ENCODE measurements at regions not wholly inside any gene's neighbourhood (a gene's known extent, or its start where the extent isn't known, plus 50 kb on each side); places are given as distances from the start of the nearest gene placed in this dataset.

DNA sequence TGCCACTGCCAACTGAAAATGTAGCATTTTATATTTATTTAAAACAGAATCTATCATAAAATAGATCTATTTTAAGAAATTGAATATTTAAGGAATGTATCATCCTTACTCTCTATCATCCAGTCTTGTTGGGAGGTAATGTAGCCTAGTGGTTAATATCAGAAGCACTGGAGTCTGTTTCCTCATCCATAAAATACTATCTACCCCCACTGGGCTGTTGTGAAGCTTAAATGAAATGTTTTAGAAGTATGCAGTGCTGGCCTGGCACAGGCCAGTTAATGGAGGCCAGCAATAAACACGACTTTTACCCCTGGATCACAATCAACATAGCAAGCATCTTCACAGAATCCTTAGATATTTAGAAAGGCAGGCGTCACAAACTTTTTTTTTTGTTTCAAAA, 188.0 kb downstream of the CAND1 start:
- H3K4me1 ChIP-seq: peaks cover 11% of the 10 kb centered on the region
- H3K27ac ChIP-seq: no peak overlapping the region
- no peaks in the 10 kb centered on the region for H3K9me3 ChIP-seq
- TF ChIP-seq POLR2AphosphoS5 (IDR thresholded peaks at IDR 0.05; ENCODE audit: insufficient read depth in 1 of 2, low read depth in 1 of 2): no peak
- no peak for TF ChIP-seq POLR2A (IDR thresholded peaks at IDR 0.05)
- TF ChIP-seq, protein P1, sequence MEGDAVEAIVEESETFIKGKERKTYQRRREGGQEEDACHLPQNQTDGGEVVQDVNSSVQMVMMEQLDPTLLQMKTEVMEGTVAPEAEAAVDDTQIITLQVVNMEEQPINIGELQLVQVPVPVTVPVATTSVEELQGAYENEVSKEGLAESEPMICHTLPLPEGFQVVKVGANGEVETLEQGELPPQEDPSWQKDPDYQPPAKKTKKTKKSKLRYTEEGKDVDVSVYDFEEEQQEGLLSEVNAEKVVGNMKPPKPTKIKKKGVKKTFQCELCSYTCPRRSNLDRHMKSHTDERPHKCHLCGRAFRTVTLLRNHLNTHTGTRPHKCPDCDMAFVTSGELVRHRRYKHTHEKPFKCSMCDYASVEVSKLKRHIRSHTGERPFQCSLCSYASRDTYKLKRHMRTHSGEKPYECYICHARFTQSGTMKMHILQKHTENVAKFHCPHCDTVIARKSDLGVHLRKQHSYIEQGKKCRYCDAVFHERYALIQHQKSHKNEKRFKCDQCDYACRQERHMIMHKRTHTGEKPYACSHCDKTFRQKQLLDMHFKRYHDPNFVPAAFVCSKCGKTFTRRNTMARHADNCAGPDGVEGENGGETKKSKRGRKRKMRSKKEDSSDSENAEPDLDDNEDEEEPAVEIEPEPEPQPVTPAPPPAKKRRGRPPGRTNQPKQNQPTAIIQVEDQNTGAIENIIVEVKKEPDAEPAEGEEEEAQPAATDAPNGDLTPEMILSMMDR (IDR thresholded peaks at IDR 0.05): no peak
- no peaks in the 10 kb centered on the region for H3K27me3 ChIP-seq
- intact Hi-C loops (cut with DNase I): no loop called here
- H3K4me3 ChIP-seq: no peak overlapping the region
- no peak for DNase-seq (ENCODE audit: extremely low spot score in 2 of 2)
- H3K36me3 ChIP-seq: no peaks in the 10 kb centered on the region

DNA sequence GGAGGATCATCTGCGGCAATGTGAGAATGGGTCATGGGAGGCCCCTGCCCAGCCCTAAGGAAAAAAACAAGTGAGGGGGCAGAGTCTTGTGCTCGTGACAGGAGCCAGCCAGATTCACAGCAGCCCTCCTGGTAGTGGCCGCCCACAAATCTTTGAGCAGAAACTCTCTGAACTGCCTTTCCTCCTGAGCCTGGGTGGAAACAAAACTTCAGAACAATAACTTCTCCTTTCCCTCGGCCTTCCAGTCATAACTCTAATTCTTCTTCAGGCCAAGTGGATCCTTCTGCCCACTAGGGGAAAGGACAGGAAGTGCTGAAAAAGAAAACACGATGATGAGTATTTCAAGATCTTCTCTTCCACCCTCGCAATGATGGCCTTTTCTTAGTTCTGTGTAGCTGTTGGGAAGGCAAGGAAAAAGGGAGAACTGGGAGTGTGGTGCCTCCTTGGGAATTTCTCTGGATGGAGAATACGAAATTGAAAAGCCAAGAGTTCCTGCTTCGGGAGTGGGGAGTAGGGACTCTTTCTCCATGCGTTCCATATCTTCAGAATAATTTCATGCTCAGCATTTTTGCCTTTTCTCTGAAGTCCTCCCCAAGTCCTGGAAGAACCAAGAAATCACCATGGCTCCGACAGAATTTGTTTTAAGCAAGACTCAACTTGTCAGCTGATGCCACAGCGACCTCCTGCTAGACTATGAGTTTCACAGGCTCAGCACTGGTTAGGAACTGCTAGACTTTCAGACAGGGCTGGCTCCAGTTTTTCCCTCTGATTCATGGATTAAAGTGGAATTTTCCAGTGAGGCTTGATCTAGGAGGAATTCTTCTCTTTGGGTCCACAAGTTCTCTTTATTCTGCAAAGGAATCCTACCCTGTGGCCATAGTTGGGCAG, 188.9 kb downstream of the CAND1 start:
- Histone ChIP-seq H3K27ac (no peak overlapping the region), H3K36me3 (no peaks in the 10 kb centered on the region), H3K4me1 (peaks cover 11% of the 10 kb centered on the region), H3K9me3 (no peaks in the 10 kb centered on the region), H3K27me3 (no peaks in the 10 kb centered on the region), H3K4me3 (no peak overlapping the region)
- intact Hi-C loops (cut with DNase I): no loop called here
- no peak for DNase-seq (ENCODE audit: extremely low spot score in 2 of 2)
- TF ChIP-seq POLR2AphosphoS5 (IDR thresholded peaks at IDR 0.05; ENCODE audit: insufficient read depth in 1 of 2, low read depth in 1 of 2) (no peak), POLR2A (IDR thresholded peaks at IDR 0.05) (no peak)
- TF ChIP-seq, protein P1 (IDR thresholded peaks at IDR 0.05): no peak

DNA sequence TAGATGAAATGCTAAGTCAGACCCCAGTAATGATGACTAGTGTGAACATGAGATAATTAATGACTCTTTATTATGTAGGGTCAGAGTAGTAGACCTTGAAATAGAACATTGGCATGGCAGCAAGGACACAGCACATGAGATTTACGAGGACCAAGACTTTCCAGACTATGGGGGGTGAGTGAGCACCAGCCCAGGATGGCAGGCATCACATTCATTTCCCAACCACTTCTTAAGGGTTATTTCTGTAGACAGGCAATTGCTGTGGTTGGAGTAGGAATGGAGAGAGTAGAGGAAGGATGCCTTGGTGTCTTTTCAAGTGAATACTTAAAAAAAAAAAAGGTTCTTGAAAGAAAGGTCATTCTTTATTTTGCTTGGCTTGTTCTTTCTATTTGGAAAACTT, 189.4 kb upstream of the DYRK2 start:
- Histone ChIP-seq H3K9me3 (no peaks in the 10 kb centered on the region), H3K4me1 (peaks cover 11% of the 10 kb centered on the region), H3K27me3 (no peaks in the 10 kb centered on the region), H3K36me3 (no peaks in the 10 kb centered on the region), H3K4me3 (no peak overlapping the region), H3K27ac (no peak overlapping the region)
- TF ChIP-seq, protein P1 (IDR thresholded peaks at IDR 0.05): no peak
- TF ChIP-seq POLR2AphosphoS5 (IDR thresholded peaks at IDR 0.05; ENCODE audit: insufficient read depth in 1 of 2, low read depth in 1 of 2) (no peak), POLR2A (IDR thresholded peaks at IDR 0.05) (no peak)
- intact Hi-C loops (cut with DNase I): no loop called here
- no peak for DNase-seq (ENCODE audit: extremely low spot score in 2 of 2)

DNA sequence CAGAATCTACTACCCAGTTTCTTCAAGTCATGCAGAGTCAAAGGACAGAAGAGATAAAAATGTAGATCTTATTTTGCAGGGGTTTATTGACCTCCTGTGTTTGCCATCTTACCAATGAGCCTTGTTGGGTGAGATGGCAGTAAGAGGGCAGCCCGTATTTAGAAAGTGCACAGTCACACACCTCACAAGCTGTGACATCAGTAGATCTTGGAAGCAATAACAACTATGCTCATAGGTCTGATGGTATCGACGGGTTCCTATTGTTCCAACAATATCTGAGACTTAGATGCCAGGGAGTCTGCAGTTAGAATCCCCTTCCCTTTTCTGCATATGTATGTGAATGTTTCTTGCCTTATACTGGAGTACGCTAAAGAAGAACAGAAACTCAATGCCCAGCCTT, 189.0 kb upstream of the DYRK2 start:
- H3K4me1 ChIP-seq: peaks cover 11% of the 10 kb centered on the region
- intact Hi-C loops (cut with DNase I): no loop called here
- no peak overlapping the region for H3K4me3 ChIP-seq
- no peak overlapping the region for H3K27ac ChIP-seq
- no peaks in the 10 kb centered on the region for H3K36me3 ChIP-seq
- no peaks in the 10 kb centered on the region for H3K9me3 ChIP-seq
- TF ChIP-seq POLR2AphosphoS5 (IDR thresholded peaks at IDR 0.05; ENCODE audit: insufficient read depth in 1 of 2, low read depth in 1 of 2) (no peak), POLR2A (IDR thresholded peaks at IDR 0.05) (no peak)
- TF ChIP-seq, protein P1 (IDR thresholded peaks at IDR 0.05): no peak
- H3K27me3 ChIP-seq: no peaks in the 10 kb centered on the region
- no peak for DNase-seq (ENCODE audit: extremely low spot score in 2 of 2)

DNA sequence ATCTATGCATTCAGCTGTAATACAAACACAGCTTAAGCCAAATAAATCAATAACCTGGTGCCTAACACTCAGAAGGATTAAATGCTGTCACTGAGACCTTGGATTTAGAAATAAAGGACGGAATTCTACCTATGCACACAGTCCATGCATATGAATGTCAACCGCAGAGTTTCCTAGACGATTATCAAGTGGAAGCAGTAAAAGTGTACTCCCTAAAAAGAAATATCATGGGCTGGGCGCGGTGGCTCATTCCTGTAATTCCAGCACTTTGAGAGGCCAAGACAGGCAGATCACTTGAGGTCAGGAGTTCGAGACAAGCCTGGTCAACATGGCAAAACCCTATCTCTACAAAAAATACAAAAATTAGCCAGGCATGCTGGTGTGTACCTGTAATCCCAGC, 188.2 kb upstream of the DYRK2 start:
- no peaks in the 10 kb centered on the region for H3K27me3 ChIP-seq
- DNase-seq (ENCODE audit: extremely low spot score in 2 of 2): no peak
- no peak overlapping the region for H3K27ac ChIP-seq
- no peaks in the 10 kb centered on the region for H3K9me3 ChIP-seq
- H3K36me3 ChIP-seq: no peaks in the 10 kb centered on the region
- no peak overlapping the region for H3K4me3 ChIP-seq
- intact Hi-C loops (cut with DNase I): no loop called here
- H3K4me1 ChIP-seq: peaks cover 11% of the 10 kb centered on the region
- TF ChIP-seq POLR2A (IDR thresholded peaks at IDR 0.05): no peak
- TF ChIP-seq, protein P1 (IDR thresholded peaks at IDR 0.05): no peak
- TF ChIP-seq POLR2AphosphoS5 (IDR thresholded peaks at IDR 0.05; ENCODE audit: insufficient read depth in 1 of 2, low read depth in 1 of 2): no peak
